Neural progenitor cell (in vitro differentiated cells): ENCODE measurements at regions not wholly inside any gene's neighbourhood (a gene's known extent, or its start where the extent isn't known, plus 50 kb on each side); places are given as distances from the start of the nearest gene placed in this dataset.

Experiments used
- EZH2 ChIP-seq: fragments of 200-600 bp; sonication (generic); IDR thresholded peaks from 2 replicates; pipeline ENCODE4 v1.6.1; 2017; ENCODE audit warnings: antibody characterized with exemption, mild to moderate bottlenecking, moderate library complexity
- EZH2phosphoT487 ChIP-seq: fragments of 200-600 bp; sonication (generic); IDR thresholded peaks from 2 replicates; pipeline ENCODE4 v1.6.1; 2017; ENCODE audit warnings: antibody characterized with exemption
- TF ChIP-seq, protein P1 (sequence below): fragments of 200-600 bp; sonication (generic); IDR thresholded peaks from 2 replicates; pipeline ENCODE4 v1.5.1; 2017; ENCODE audit warnings: antibody characterized with exemption, mild to moderate bottlenecking

DNA sequence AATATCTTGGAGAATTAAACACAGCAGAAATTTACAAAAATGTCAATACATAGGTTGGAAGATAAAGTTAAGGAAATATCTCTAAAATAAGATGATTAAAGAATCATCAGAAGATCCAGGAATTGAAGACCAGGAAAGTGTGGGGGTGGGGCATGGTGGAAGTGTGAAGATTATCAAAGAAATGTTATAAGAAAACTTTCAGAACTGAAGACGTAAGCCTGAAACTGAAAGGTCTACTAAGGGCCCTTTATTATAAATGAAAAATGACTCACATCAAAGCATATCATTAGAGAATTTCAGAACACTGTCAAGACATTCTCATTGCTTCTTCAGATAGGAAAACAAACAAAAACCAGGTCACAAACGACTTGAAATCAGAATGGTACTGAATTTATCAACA, 92.4 kb upstream of the DPT start:
- TF ChIP-seq, protein P1, sequence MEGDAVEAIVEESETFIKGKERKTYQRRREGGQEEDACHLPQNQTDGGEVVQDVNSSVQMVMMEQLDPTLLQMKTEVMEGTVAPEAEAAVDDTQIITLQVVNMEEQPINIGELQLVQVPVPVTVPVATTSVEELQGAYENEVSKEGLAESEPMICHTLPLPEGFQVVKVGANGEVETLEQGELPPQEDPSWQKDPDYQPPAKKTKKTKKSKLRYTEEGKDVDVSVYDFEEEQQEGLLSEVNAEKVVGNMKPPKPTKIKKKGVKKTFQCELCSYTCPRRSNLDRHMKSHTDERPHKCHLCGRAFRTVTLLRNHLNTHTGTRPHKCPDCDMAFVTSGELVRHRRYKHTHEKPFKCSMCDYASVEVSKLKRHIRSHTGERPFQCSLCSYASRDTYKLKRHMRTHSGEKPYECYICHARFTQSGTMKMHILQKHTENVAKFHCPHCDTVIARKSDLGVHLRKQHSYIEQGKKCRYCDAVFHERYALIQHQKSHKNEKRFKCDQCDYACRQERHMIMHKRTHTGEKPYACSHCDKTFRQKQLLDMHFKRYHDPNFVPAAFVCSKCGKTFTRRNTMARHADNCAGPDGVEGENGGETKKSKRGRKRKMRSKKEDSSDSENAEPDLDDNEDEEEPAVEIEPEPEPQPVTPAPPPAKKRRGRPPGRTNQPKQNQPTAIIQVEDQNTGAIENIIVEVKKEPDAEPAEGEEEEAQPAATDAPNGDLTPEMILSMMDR, result no peak
- TF ChIP-seq EZH2 (no peak), EZH2phosphoT487 (no peak)
